NCI-H524 (cell line): ENCODE measurements at regions not wholly inside any gene's neighbourhood (a gene's known extent, or its start where the extent isn't known, plus 50 kb on each side); places are given as distances from the start of the nearest gene placed in this dataset.
A peak's percentile ranks its signal among the peaks of the same experiment; 100 is the strongest.

ENCODE experiments used
- DNase-seq, 2 experiments: peaks; one replicate each; lab custom pipeline; 2025; lab: John Stamatoyannopoulos, UW

DNA sequence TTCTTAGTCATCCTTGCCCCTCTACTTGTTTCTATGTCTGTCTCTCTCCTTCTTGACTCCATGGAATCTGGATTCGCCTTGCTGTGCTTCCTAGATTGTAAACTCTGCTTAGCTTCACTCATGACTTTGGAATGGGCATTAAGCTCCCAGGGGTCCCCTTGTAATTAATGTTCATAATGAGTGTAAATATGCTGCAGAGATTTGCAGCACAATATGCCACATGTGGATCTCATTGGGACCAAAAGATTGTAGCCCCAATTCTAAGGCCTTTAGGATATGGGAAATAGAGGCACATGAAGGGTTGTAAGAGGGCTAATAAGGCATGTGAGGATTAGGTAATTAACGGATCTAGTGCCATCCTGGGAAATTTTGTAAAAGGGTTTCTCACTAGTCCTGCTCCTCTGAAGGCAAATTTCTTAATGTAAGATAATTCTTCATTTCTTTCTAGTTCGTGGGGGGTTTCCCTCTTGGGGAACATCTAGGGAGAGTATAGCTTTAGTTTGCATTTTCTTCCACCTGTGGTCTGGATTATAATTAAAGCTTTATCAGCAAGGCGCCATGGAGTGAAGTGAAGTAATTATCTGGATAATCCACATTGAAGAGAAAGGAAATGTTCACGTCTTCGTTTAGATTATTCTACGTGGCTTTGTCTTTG is 659.2 kb upstream of the PLXNA2 start:
- DNase-seq, result no peak

DNA sequence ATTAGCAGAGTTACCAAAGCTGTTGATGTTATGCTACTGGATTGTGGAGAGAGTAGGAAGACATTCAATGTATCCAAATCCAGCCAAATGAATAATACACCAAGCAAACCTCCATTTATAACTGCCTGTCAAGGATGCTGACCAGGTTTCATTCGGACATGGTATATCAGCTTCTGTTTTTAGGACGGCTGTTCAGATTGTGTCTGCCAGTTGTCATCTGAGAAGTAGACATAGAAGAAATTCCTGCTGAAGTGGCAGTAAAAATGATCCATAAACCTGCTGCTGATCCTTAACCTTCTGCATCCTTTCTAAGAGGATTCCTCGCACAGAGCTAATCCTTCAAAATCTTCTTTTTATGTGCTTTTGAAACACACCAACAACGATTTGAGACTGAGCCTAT is 663.6 kb upstream of the PLXNA2 start:
- peak; percentile 37 to 83 for DNase-seq

DNA sequence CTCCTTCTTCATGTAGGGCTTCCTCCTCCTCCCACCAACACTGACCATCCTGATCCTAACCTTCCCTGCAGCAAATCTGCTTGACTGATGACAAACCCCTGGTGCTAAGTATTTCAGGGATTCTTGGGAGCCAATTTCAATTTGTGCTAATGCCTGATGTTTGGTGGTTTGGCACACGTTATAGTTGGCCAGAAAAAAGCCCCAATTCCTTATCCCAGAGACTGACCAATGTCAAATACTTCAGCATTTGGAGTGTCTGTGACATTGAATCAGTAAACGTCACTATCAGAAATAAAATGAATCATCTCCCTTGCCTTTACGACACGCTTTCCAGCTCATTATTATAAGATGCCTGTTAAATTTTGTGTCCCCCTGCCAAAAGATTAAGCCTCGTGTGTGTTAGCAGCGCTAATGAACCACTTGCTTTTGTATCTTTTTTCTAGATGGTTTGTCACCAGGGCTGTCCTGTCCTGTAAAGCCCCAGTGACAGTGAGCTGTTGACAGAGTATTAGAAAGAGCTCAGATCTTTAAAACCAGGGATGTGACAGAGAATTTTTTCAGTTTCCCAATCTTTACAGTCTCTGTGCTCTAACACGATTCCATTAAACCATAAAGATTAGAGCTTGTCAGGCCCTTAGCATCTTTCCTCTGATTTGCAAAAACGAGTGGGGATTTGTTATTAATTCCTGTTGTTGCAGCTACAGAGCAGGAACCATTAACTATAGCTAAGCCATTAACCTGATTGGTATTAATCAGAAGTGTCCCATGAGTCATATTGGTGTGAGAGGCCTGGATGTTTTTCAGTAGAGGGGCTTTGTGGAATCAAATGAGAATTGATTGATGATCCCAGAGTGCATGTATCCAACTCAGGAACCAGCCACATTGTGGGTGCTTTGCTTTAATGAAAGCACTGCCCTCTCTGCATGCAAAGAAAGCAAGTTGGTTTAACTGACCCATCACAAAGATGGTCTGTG is 665.1 kb upstream of the PLXNA2 start:
- DNase-seq, result no peak

DNA sequence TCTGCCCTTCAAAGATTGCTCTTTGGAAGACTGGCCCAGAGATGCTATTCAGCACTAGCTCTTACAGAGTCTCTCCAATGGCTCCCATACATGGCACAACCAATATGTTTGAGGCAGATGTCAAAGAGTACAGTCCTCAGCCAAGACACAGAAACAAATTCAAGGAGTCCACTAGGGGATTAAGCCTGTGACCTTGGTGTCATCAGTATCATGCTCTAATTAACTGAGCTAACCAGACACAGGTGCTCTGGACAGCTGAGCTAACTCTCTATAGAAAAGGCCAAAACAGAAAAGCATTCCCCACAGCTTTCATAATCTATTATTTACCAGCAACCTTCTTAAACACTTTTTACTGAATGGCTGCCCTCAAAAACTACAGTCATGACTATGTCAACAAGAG is 666.0 kb upstream of the PLXNA2 start:
- DNase-seq, result peak in 1 of 2 experiments; percentile 22

DNA sequence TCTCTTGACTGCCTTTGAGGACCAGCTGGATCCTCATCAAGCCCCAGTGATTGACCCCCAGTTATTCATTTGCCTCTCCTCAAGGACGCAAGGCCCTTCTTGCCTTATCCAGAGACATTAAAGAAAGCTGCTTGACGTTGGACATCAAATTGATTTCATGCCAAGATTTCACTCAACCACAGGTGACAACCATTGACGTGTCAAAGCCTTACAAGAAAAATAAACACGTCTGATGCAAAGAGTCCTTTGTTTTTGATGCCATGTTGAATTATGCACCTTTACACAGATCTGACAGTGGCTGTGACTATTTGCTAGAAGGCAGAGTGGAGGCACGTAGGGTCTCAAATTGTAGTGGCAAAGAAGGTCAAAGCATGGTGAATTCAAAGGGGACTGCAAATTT is 666.2 kb upstream of the CAMK1G start:
- no peak for DNase-seq

DNA sequence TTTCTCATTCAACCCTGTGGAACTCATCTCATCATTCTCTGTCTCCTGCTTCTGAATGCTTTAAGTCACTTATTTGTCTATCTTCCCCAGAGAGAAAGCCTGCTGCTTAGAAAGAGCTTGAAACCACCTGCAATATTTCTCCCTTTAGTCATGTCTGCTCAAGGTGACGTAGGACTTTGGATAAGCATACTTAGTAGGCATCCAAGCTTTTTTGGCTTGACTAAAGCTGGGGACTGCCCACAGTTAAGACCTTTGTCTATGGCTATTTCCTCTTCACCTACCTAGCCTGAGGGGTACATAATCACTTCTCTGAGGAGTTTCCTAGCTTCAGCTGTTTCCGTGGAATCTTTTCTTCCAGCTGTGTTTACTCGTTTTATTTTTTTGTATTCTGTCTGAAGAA is 665.8 kb upstream of the CAMK1G start:
- no peak for DNase-seq

DNA sequence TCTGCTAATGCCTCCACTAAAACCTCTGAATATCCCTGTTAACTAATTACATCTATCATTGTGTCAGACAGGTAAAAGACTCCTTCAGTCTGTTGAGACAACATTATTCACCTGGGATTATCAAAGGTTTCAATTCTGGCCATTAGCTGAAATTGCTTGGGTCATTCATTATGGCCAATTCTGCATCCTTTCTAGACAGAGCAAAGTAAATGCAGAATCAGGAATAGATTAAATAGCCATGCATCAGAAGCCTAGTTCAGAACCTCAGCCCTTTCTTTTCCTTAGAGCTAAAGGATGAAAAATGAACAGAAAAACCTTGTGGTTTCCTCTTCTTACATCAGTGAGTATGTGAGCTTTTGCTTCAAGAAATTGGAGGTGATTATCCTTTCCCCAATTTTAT is 665.4 kb upstream of the CAMK1G start:
- DNase-seq, result no peak

DNA sequence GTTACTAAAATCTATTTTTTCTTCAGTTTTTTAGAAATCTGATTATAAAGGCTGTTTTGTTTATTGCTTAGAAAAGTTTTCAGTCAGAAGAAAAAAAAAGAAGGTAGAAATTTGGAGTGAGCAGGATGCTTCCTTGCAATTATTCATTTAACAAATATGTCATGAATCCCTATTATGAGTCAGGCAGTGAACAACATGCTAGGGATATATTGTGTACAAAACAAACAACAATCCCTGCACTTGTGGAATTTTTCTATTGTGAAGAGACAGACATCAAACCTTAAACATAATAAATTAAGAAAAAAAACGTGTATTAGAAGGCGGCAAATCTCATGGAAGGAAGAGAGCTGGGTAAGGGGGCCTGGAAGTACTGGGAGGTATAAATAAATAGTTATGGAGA is 664.1 kb upstream of the CAMK1G start:
- no peak for DNase-seq

DNA sequence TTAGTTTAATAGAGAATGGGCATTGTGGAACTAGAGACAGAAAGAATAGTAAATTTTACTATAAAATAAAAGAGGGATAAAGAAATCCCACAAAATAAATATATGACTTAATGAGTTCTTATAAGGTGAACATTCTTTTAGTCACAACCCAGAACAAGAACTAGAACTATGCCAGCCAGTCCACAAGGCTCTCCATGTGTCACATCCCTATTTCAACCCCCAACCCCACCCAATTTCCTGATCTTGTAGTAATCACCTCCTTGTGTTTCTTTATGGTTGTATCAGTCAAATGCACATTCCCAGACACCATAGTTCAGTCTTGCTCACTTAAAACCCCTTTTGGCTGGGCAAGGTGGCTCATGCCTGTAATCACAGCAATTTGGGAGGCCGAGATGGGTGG is 662.3 kb upstream of the CAMK1G start:
- DNase-seq, result no peak

DNA sequence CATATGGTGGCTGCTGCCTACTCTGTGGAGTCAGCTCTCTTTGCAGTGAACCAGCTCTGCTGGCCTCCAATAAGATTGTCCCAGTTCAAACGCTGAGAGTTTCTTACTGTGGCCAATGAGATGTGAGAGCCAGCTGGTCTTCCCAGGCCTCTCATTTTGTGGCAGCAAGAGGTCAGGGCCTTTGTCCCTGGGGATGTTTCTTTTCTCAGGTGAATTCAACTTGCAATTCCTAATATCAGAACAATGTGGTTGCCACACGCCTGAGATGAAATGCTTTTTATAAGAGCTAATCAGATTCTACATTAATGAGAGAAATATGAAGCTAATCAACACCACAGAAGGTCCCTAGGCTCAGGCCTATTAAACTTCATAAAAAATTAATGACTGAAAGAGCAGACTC is 660.1 kb upstream of the CAMK1G start:
- DNase-seq, result no peak

DNA sequence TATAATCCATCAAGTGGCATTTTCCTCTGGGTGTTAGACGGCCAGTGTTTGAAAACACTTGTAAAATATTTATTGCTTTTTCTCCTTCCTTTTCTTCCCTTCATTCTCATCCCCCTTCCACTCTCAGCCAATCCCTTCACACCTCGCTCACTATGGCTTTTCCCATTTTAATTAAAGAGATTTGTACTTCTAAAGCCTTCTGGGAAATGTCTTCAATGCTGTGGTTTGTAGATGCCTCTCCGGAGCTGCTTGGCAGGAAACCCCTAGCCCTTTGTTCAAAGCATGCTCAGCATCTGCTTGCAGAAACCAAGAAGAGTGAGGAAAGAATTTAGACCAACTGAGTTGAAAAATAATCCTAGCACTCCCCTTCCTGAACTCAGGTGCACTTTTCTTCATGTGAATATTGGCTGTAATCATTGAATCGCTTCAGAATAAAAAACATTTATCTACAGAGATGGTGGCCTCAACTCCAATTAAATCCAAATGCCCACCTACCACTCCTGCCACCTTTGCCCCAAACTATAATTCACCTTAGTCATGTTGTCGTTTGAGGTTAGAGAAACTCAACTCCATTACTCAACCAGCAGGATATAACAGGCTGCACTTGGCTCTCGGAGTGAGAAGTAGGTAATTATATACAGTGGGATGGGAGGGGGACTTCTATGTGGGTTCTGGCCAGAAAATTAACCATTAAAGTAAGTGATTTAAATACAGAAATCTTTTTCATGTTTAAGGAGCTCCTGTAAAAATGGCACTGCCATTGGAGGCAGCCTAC is 659.4 kb upstream of the CAMK1G start:
- no peak for DNase-seq

DNA sequence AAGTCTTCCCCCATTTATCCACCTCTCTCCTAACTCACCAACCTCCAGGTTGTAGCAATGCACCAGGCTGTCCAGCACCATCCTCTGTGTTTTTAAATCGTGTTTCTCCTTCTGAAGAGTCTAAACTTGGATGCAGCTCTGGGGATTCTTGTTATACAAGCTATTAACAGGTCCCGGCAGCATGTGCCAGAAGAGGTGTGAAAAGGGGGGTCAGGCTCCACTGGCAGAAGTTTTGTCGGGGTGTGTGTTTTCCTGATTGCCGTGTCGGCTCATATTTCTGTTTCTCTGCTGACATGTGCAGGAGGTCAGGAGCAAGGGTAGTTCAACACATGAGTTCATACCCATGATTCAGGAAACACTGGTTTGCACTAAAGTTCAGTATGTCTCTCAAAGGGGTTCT is 658.6 kb upstream of the CAMK1G start:
- DNase-seq, result no peak

DNA sequence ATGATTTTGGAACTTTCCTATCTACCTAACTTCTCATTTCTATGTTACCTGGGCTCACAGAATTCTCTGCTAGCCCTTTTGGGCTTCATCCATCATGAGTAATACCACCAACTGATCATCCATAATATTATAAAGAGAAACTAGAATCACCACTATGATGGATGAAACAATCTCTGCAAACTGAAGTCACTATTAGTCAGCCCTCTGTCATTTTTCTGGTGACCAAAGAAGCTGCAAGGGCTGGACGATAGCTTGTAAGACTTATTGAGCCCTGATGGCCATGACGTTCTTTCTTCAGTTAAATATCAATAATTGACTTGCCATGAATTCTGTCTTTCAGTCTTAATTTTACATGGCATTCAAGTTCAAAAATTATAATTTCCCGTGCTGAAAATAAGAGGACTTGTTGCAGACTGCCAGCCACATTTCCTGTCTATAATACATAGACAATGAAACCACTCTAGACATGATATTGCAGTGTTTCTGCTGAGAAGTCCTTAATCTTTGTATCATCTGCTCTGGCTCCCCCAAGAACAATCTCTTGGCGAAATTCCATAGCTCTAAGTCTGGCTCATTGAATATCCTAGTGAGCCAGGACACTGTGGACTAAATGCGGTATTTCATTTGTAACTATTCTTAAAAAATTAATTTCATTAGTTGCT is 655.0 kb upstream of the CAMK1G start:
- DNase-seq, result no peak

DNA sequence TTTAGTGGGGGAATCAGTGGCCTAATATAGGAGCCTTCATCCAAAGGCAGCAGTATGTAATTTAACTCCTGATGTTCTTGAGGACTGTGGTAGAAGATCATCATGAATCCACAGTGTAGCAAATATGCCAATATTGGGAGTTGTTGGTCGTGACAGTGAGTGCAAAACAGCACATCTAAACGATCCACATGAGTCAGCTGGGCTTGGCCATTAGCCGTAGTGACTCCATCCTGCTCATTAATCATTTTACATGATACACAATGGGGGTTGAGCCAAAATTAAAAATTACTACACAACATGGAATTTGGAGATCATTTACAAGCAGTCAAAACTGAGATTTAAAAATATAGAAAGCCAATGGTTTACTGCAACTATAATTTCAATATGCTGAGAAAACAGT is 653.9 kb upstream of the CAMK1G start:
- DNase-seq, result no peak

DNA sequence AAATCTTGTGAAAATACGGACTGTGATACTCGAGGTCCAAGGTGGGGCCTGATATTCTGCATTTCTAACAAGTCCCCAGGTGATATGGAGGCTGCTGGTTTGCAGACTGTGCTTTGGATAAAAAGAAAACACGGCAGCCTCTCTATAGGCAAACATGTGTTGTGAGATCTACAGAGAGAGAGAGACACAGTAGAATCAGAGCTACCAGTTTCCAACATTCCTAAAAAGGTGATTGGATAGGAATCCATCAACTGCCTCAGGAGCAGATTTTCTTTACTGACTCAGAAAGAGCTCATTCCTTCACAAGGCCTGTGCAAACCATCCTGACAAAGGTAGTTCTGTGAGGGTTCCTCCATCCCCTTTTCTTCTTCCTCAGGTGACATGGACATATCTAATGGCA is 651.6 kb upstream of the CAMK1G start:
- no peak for DNase-seq

DNA sequence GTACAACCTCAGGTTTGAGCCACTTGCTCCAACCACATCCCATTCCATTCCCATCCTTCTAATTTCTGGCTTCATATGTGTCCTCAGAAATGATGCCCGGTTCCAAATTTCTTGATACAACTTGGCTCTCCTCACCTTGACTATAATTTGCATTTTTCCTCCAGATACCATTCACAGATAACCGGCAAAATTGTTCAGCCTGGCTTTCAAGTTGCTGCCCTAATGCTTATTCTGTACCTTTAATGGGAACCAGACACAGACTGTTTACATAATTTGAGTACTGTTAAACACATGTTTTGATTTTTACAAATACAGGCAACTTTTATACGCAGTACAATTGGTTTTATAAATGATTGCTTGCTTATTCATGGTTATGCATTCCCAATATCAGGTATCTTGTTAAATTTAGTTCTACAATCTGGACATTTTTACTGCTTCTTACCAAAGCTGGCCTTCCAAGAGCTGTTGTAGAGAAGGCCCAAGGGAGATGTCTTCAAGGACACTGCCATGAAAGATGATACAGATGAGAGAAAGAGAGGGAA is 649.5 kb upstream of the CAMK1G start:
- no peak for DNase-seq

DNA sequence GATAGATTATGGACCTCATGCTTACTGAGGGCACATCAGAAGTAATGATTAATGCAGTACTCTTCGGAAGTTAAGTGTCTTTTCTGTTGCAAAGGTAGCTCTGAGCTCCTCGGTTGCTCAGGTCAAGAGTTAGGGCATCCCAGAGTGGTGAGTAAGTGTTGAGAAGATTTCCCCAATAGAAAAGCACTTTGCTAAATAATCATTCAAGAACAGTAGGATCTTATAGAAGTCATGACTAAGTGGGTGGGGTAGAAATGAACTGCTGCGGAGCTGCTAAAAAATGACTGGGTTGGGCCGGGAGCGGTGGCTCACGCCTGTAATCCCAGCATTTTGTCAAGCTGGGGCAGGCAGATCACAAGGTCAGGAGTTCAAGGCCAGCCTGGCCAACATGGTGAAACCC is 648.6 kb upstream of the CAMK1G start:
- DNase-seq, result no peak

DNA sequence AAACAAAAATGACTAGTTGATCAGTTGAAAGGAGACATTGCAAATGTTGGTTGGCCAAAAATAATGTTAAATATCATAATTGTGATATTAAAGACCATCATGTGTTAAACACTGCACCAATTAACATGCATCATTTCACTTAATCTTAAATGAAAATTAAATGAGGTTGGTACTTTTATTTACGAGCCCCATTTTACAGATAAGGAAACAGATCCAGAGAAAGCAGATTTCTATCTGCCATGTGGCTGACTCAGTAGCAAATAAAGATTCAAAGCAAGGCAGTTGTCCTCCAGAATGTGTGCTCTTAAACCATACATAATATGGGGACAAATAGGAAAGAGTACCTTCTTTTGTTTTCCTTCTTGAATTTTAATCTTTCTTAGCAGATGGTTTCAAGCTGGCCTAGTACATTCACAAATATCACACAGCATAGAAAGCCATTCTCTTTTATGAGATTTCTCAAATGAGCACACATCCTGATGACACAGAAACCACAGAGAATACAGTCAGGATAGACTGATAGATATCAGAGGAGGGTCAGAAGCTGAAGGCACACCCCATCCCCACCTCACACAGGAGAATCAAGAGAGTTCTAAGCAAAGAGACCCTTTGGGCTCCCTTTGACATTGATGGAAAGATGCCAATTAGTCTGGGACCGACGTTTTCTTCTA is 647.9 kb upstream of the CAMK1G start:
- DNase-seq, result peak in 1 of 2 experiments; percentile 8

DNA sequence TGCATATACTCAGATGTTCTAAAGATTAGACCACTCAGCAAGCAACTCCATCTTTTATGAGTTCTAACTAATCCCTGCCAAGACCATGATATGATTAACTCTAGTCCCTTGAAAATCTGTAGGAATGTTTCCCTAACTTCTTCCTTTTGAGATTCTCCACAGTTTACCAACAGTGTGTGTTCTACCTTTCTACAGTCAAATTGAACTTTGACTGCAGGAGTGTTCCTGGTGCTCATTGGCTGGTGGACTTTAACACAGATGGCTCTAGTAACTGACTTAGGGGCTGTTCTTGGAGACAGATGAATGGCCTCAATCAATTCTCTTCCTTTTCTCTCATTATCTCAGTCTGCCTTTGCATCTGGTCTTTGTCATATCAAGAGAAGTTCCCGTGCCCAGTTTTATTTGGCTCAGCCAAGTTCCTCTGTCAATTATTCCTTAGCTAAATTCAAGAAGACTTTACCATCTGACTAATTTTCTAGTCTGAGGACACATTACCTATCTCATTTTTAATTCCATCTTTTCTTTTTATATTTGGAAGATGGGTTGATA is 643.9 kb upstream of the CAMK1G start:
- no peak for DNase-seq

DNA sequence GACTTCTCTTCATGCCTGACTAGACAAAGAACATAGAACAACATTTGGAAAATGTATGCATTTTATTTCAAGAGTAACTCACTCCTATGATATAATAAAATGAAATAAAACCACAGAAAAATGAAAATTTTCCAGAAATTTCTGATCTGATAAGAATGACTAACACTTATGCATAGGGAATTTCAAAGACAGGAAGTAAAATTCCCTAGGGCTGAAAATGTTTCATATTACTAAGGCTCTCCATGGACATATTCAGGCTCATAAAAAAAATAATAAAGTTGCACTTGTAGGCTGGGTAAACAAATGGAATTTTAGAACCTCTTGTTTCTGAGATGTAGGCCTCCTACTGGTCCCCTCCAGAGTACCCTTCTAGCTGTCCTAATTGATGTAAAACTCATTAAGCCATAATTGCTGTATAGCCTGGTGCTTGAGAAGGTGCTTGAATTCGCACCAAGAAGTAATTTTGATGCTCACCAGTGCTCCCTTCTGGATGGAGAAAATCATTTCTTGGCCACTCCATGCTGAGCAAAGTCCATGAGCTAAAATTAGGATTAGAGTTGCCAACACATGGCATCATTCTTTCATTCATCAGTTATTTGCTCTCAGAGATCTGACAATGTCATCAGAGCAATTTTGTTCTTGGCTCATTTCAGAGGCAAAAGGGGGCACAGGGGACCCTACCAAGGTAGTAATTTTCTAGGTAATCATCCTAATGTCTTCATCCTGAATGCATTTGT is 641.0 kb upstream of the CAMK1G start:
- peak in 1 of 2 experiments; percentile 46 for DNase-seq
